Gastroesophageal sphincter (tissue), 3 donors: ENCODE measurements at regions not wholly inside any gene's neighbourhood (a gene's known extent, or its start where the extent isn't known, plus 50 kb on each side); places are given as distances from the start of the nearest gene placed in this dataset.

Experiments used
- CTCF ChIP-seq, 4 experiments: fragments of 200-600 bp in 2 of 4; fragments of 450-650 bp in 2 of 4; sonication (generic) in 1 of 4; IDR thresholded peaks; one replicate each; pipeline ENCODE4 v1.5.1; 2017 to 2019; ENCODE audit warnings: antibody characterized with exemption in 4 of 4, mild to moderate bottlenecking in 2 of 4, moderate library complexity in 2 of 4
- EP300 ChIP-seq: sonication (generic); formaldehyde crosslinking; IDR thresholded peaks from one replicate; pipeline ENCODE4 v1.6.1; 2017; ENCODE audit warnings: antibody characterized with exemption, mild to moderate bottlenecking
- POLR2A ChIP-seq, 2 donors: fragments of 450-650 bp; IDR thresholded peaks; one replicate each; pipeline ENCODE4 v1.6.1; 2017; ENCODE audit warnings: antibody characterized with exemption in 2 of 2, mild to moderate bottlenecking in 2 of 2, moderate library complexity in 1 of 2
- POLR2AphosphoS5 ChIP-seq: sonication (generic); formaldehyde crosslinking; IDR thresholded peaks from one replicate; pipeline ENCODE4 v1.6.1; 2017; ENCODE audit warnings: antibody characterized with exemption

GRCh38 chr12:111138016-111138415, 217.6 kb upstream of the MYL2 start:
- TF ChIP-seq POLR2A (IDR thresholded peaks at IDR 0.05) (no peak), CTCF (IDR thresholded peaks at IDR 0.05) (no peak), POLR2AphosphoS5 (no peak), EP300 (no peak)
